Duodenal mucosa (tissue), 2 donors: ENCODE measurements at regions not wholly inside any gene's neighbourhood (a gene's known extent, or its start where the extent isn't known, plus 50 kb on each side); places are given as distances from the start of the nearest gene placed in this dataset.
"Not testable (repeated sequence)": the region's sequence is repeated elsewhere in the genome, so short reads cannot be mapped to it uniquely, and the experiment has no call there.

Experiments used
- H3K27ac ChIP-seq: one replicate; pipeline ENCODE4 v1.7.0; 2013; ENCODE audit warnings: low read depth, low read length
- H3K27me3 ChIP-seq, 2 donors: one replicate each; pipeline ENCODE4 v1.7.0; 2013; ENCODE audit warnings: low read length in 2 of 2, control low read depth in 1 of 2; ENCODE audit not compliant: insufficient read depth in 2 of 2, control insufficient read depth in 1 of 2
- H3K36me3 ChIP-seq, 2 donors: one replicate each; pipeline ENCODE4 v1.7.0; 2013; ENCODE audit warnings: low read length in 2 of 2, control low read depth in 1 of 2; ENCODE audit not compliant: insufficient read depth in 2 of 2, control insufficient read depth in 1 of 2
- H3K4me1 ChIP-seq, 2 donors: one replicate each; pipeline ENCODE4 v1.7.0; 2013; ENCODE audit warnings: low read length in 2 of 2, control low read depth in 1 of 2; ENCODE audit not compliant: insufficient read depth in 2 of 2, control insufficient read depth in 1 of 2
- H3K4me3 ChIP-seq, 2 donors: one replicate each; pipeline ENCODE4 v1.7.0; 2013; ENCODE audit warnings: low read length in 2 of 2, low read depth in 1 of 2
- H3K9ac ChIP-seq, 2 donors: one replicate each; pipeline ENCODE4 v1.7.0; 2013; ENCODE audit warnings: low read length in 2 of 2, low read depth in 1 of 2
- H3K9me3 ChIP-seq, 2 donors: one replicate each; pipeline ENCODE4 v1.7.0; 2013; ENCODE audit warnings: low read length in 2 of 2, control low read depth in 1 of 2; ENCODE audit not compliant: control insufficient read depth in 1 of 2

- H3K36me3 ChIP-seq = no peaks in the 10 kb centered on the region
- H3K27me3 ChIP-seq = no peaks in the 10 kb centered on the region
- no peak overlapping the region for H3K4me3 ChIP-seq
- no peak overlapping the region for H3K27ac ChIP-seq
- no peak overlapping the region for H3K9ac ChIP-seq
- peaks cover 12 to 14% of the 10 kb centered on the region in 2 donors for H3K4me1 ChIP-seq
- H3K9me3 ChIP-seq = no peaks in the 10 kb centered on the region
These were observed 94.7 kb upstream of the FOXN2 start for GRCh38 chr2:48219555-48220436.

- Histone ChIP-seq H3K4me1 (peaks cover 12 to 14% of the 10 kb centered on the region in 2 donors), H3K27me3 (no peaks in the 10 kb centered on the region), H3K27ac (no peak overlapping the region), H3K9me3 (no peaks in the 10 kb centered on the region), H3K36me3 (no peaks in the 10 kb centered on the region), H3K9ac (no peak overlapping the region), H3K4me3 (no peak overlapping the region)
These were observed 94.0 kb upstream of the FOXN2 start for GRCh38 chr2:48220501-48220900.

- no peaks in the 10 kb centered on the region for H3K36me3 ChIP-seq
- H3K9ac ChIP-seq = no peak overlapping the region
- H3K4me1 ChIP-seq = peaks cover 12 to 14% of the 10 kb centered on the region in 2 donors
- no peak overlapping the region for H3K4me3 ChIP-seq
- no peaks in the 10 kb centered on the region for H3K27me3 ChIP-seq
- H3K27ac ChIP-seq = no peak overlapping the region
- H3K9me3 ChIP-seq = no peaks in the 10 kb centered on the region
These were observed 92.5 kb upstream of the FOXN2 start for GRCh38 chr2:48221846-48222516.

DNA sequence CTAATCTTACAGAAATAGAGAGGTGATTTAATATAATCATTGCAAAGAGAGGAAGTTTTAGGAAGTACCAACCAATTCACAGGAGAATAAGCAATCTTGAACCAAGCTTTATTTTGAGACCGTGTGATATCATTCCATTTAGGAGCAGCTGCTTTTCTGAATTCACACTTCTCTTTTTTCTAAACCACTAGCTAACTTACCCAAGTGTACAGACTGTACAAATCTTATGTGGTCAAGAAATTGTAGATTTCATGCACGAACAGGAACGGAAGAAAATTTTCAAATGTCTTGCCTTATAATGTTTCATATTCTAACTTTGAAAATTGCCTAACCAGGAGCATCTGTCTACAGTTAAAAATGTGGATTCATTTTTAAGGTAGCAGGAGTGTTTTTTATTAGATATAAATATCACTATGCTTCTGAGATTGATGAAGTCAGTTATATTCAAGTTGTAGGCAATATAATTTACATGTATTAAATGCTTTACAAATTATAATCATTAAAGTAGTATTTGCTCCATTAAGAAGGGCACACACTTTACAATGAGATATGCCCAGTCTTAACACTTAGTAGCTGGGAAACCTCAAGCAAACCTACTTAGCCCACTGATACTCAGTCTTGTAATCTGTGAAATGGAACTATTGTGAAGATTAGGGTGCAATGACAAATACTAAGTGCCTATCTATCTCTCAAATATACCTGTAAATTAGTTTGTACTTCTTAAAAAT, 86.7 kb upstream of the FOXN2 start:
- Histone ChIP-seq H3K4me3 (no peak overlapping the region), H3K4me1 (no peaks in the 10 kb centered on the region), H3K36me3 (no peaks in the 10 kb centered on the region), H3K27me3 (no peaks in the 10 kb centered on the region), H3K9me3 (no peaks in the 10 kb centered on the region), H3K27ac (no peak overlapping the region), H3K9ac (no peak overlapping the region)

DNA sequence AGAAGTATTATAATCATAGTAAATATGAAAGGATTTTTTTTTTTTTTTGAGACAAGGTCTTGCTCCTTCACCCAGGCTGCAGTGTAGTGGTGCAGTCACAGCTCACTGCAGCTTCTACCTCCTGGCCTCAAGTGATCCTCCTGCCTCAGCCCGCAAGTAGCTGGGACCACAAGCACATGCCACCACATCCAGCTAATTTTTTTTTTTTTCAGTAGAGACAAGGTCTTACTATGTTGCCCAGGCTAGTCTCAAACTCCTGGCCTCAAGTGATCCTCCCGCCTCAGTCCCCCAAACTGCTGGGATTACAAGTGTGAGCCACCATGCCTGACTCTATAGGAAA, 86.2 kb upstream of the FOXN2 start:
- Histone ChIP-seq H3K36me3 (no peaks in the 10 kb centered on the region), H3K9me3 (no peaks in the 10 kb centered on the region), H3K9ac (no peak overlapping the region), H3K27me3 (no peaks in the 10 kb centered on the region), H3K4me3 (no peak overlapping the region), H3K4me1 (no peaks in the 10 kb centered on the region), H3K27ac (no peak overlapping the region)

DNA sequence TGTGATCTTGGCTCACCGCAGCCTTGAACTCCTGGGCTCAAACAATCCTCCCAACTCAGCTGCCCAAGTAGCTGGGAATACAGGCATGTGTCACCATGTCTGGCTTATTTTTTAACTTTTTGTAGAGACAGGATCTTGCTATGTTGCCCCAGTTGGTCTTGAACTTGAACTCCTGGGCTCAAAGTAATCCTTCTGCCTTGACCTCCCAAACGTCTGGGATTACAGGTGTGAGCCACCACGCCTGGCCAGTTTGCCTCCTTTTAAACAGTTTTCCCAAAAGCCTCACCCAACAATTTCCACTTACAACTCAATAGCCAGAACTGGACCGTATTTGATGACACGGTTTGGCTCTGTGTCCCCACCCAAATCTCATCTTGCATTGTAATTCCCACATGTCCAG, 85.4 kb upstream of the FOXN2 start:
- Histone ChIP-seq H3K4me1 (no peaks in the 10 kb centered on the region), H3K27ac (no peak overlapping the region), H3K27me3 (no peaks in the 10 kb centered on the region), H3K9ac (no peak overlapping the region), H3K4me3 (no peak overlapping the region), H3K36me3 (no peaks in the 10 kb centered on the region), H3K9me3 (no peaks in the 10 kb centered on the region)

GRCh38 chr2:48230834-48231233, 83.6 kb upstream of the FOXN2 start:
- H3K9ac ChIP-seq = no peak overlapping the region
- no peaks in the 10 kb centered on the region for H3K27me3 ChIP-seq
- H3K4me1 ChIP-seq = no peaks in the 10 kb centered on the region

DNA sequence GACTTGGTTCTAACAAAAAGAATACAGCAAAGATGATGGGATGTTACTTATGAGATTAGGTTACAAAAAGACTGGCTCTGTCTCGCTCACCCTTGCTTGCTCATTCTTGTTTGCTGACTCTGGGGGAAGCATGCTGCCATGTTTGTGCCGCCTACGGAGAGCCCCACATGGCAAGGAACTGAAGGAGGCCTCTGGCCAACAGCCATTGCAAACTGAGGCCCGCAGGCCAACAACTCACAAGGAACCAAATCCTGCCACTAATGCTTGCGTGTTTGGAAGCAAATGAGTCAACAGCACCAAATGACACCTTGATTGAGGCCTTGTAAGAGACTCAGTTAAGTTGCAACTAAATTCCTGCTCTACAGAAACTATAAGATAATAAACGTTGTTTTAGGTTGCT, 82.1 kb upstream of the FOXN2 start:
- Histone ChIP-seq H3K9ac (no peak overlapping the region), H3K27ac (no peak overlapping the region), H3K9me3 (no peaks in the 10 kb centered on the region), H3K4me3 (no peak overlapping the region), H3K27me3 (no peaks in the 10 kb centered on the region), H3K36me3 (no peaks in the 10 kb centered on the region), H3K4me1 (peaks cover 0 to 6% of the 10 kb centered on the region in 2 donors)

More at GRCh38 chr2:48230834-48231233, 83.6 kb upstream of the FOXN2 start:
- Histone ChIP-seq H3K4me3 (no peak overlapping the region), H3K27ac (no peak overlapping the region), H3K9me3 (no peaks in the 10 kb centered on the region), H3K36me3 (no peaks in the 10 kb centered on the region)

GRCh38 chr2:48233005-48233404, 81.5 kb upstream of the FOXN2 start:
- no peak overlapping the region for H3K27ac ChIP-seq
- no peak overlapping the region for H3K4me3 ChIP-seq
- no peaks in the 10 kb centered on the region for H3K27me3 ChIP-seq
- H3K4me1 ChIP-seq = peaks cover 0 to 6% of the 10 kb centered on the region in 2 donors
- no peaks in the 10 kb centered on the region for H3K9me3 ChIP-seq
- no peak overlapping the region for H3K9ac ChIP-seq
- H3K36me3 ChIP-seq = no peaks in the 10 kb centered on the region

DNA sequence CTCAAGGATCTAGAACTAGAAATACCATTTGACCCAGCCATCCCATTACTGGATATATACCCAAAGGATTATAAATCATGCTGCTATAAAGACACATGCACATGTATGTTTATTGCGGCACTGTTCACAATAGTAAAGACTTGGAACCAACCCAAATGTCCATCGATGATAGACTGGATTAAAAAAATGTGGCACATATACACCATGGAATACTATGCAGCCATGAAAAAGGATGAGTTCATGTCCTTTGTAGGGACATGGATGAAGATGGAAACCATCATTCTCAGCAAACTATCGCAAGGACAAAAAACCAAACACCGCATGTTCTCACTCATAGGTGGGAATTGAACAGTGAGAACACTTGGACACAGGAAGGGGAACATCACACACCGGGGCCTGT, 80.7 kb upstream of the FOXN2 start:
- not testable (repeated sequence) for H3K27me3 ChIP-seq, H3K36me3 ChIP-seq, H3K9ac ChIP-seq, H3K9me3 ChIP-seq, H3K4me1 ChIP-seq, H3K27ac ChIP-seq, H3K4me3 ChIP-seq
